Glomerular endothelial cell (primary cell): ENCODE measurements at regions not wholly inside any gene's neighbourhood (a gene's known extent, or its start where the extent isn't known, plus 50 kb on each side); places are given as distances from the start of the nearest gene placed in this dataset.

Source experiments
- DNase-seq: peaks from one replicate; pipeline ENCODE4 v3.0.0-alpha.2; 2011; ENCODE audit warnings: low read depth, low spot score; ENCODE audit errors: extremely low read depth

DNA sequence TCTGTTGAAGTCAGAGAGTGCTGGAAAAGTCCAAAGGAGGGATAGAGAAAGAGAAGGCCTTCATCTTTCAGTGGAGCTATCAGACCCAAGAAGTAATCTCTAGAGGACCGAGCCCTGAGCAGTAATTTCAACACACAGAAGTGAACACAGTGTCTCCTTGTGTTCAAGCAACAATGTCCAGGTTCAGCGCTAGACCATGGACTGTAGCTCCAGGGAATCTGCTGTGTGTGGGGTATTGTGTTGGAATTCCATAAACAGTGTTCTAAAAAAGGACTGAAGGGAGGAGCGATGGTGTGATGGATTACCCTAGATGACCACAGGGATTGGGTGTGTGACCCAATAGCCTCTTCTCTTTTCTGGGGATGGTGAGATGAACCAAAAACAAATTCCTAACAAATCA is 165.9 kb downstream of the BLID start:
- no peak for DNase-seq

DNA sequence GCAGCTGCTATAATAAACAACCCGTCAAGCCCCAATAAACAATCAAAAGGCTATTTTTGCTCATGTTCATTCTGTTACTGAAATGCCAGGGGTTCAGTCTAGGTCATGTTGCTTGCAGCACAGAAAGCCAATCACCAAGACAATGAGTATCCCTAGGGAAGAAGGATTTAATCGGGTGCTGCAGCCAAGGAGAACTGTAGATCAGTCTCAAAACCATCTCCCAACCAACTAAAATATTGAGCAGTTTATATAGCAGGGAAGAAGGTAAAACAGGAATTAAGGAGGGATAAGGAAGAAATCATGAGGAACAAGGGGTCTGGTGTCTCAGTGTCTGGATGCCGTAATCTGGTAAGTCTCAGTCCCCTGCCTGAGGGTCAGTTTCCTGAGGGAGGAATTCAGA is 169.5 kb downstream of the BLID start:
- no peak for DNase-seq

DNA sequence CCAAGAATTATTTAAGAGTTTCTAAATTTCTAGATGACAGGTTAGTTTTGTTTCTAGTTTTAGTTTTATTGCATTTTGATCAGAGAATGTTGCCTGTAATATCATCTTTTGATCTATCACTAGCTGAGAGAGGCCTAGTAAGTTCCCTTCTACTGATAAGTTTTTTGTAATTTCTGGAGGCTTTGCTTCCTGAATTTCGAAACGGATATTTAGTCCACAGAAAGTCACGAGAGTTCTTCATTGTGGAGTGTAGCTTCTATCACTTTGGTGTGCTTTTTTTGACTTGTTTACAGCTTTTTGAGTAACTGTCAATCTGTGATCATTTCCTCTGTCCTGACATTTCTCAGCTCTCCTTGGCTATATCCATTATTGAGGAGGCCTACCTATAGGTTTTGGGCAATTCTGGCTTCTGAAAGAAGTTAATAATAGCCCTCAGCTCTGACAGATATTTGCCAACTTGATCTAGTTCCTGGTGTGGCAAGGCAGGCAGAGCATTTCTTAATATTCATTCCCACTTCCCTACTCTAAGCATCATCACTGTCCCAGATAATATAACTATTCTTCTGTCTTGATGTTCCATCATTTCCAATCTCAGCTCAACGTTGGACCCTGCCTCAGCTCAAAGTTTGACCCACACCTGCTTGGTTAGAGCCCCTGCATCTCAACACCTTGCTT is 171.3 kb downstream of the BLID start:
- DNase-seq = no peak

DNA sequence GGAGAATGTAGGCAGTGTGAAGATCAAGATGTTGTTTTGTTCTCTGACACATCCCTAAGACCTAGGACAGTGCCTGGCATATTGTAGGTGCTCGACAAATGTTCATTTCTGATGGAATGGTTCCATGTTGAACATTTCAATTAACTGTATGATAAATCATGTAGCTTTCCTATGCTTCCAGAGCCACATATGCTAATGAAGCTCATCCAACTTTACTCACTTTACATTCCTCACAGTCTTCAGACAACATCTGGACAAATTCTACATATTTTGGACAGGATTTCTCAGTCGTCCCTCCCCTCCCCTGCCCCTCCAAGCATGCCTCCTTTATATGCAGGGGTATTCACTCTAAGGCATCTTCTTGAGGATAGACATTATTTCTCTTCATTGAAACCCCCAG is 177.9 kb downstream of the BLID start:
- no peak for DNase-seq

- DNase-seq = no peak
Measured at GRCh38 chr11:121936781-121937447, 179.1 kb downstream of the BLID start.

GRCh38 chr11:121936370-121936769 is 179.6 kb downstream of the BLID start:
- DNase-seq = no peak

DNA sequence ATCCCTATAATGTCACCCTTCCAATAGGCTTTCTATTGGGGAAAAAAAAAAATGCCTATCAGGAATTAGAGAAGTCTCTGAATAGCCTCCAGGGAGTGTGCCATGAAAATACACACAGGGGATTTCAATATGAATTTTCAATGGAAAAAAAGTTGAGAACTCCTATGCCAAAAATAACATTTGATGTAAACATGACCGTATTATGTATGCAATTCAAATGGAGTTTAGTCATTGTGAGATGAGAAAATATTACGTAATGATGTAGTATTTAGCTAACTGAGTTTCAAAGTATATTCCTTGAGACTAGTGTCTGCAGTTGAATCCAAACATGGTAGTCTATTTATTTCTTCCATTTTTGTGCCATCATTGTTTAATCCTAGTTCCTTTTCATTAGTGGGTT is 182.3 kb downstream of the BLID start:
- DNase-seq = no peak

- no peak for DNase-seq
Measured at GRCh38 chr11:121933294-121933693, 182.7 kb downstream of the BLID start.

GRCh38 chr11:121932646-121933185 is 183.3 kb downstream of the BLID start:
- DNase-seq = no peak

- DNase-seq = no peak
Measured at GRCh38 chr11:121931748-121932352, 184.2 kb downstream of the BLID start.

DNA sequence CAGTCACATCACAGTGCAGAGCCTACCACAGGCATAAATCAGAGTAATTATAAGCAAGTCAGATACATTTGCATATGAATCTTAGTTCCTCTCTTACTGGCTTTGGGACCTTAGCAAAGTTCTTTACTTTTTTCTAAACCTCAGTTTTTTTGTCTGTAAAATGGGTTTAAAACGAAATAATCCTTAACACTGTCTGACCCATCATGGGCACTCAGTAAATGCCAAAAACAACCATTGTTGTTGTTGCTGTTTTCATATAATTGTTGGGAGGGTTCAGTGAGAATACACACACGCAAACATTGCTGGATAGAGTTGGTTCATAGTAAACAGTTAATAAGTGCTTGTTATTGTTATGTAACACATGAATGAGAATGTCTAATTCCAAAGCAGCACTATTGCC is 184.9 kb downstream of the BLID start:
- no peak for DNase-seq

DNA sequence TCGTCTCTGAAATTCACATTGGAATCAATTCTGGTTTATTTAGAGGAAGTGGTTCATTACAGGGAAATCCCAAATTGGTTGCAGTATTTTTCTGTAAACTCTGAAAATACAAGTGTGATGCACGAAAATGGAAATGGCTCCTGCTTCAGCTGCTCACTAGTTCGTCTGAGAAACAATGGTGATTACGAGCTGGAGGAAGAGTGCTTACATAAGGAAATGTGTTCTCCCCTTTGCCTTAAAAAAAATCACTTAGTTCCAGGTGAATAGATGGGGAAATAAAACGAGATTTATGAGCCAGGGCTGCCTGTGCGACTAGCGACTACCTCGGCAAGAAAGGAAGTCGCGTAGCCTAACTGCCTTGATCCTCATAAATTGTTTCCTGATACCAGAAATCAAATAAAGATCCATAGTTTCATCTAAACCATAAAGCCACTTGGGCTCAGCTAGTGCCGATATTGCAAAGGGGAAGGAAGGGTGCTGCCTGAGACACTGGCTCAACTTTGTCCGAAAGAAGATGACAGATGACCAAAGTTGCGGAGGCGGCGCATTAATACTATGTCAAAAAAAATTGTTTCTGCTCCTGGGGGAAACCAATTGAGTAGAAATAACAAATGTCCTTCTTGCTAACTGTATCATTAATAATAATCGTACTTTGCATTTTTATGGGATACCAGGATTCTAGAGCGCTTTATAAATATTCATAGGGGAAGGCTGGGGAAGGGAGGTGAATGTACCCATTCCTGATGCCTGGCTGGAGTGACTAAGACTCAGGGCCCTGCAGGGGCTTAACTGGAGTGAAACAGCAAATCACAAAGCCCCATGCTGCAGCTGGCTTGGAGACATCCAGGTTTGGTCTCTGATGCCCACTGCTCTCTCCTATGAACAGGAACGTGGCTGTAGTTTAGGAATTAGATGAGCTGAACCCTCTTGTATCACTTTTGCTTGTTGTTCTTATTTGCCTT is 185.7 kb downstream of the BLID start:
- no peak for DNase-seq

DNA sequence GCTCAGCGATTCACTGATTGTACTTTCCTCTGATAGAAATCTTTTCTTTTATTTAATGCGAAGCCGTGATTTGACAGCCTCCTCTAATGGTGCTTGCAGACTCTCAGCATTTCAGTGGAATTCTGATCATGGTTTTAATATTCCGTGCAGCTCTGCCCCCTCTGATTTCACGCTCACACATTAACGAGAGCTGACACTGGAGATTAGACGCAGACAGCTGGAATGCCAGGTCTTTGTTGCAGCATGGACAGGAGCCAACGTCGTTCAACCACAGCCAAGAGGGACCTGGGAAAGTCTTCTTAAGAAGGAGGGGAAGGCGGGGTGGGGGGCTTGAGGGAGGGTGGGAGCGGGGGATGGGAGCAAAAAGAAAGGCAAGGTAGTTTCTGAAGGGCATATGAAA is 186.4 kb downstream of the BLID start:
- DNase-seq = no peak

- no peak for DNase-seq
Measured at GRCh38 chr11:121928597-121929580, 187.1 kb downstream of the BLID start.

DNA sequence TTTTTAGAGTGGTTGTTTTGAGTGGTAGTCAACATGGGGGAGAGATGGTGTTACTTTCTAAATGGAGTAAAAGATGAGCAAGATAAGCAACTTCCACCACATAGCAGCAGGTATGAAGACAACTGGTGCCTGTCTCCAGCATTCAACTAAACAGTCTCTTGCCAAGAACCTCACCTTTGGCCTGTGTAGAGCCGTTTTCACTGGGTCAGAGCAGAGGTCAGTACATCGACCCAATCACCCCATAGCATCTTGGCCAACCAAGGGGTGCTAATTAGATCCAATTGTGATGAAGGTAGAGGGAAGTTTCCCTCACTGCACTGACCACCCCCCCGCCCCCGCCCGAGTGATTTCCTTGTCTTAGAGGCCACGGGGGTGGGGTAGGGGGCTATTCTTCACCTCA is 188.2 kb downstream of the BLID start:
- no peak for DNase-seq

GRCh38 chr11:121927097-121927785 is 188.8 kb downstream of the BLID start:
- no peak for DNase-seq

GRCh38 chr11:121924191-121924590 is 191.8 kb downstream of the BLID start:
- no peak for DNase-seq

- no peak for DNase-seq
Measured at GRCh38 chr11:121917482-121917881, 198.5 kb downstream of the BLID start.

DNA sequence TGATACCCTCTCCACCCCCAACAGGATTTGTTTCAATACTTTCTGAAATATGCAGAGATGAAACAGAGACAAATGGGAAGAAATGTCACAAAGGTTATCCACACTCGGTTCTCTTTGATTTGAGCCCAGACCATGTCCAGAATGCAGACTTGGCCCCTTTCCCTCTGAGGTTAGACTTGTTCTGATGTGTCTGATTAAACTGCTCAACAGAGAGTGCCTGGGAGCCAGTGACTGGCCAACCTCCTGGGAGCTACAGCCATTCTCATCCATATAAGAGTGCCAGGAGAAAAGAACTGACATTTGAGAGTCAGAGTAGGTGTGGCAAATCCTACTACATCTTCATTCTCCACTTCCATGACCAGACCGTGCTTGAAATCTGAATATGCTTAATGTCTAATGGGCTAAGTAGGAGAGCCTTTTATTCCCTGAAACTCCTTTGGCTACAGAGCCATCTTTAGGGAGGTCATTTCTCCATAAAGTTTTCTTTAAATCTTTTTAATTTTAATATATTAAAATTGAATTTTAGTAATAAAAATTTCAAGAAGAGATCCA is 201.4 kb downstream of the BLID start:
- no peak for DNase-seq
